ENCODE measurements at regions not wholly inside any gene's neighbourhood (a gene's known extent, or its start where the extent isn't known, plus 50 kb on each side); places are given as distances from the start of the nearest gene placed in this dataset.

DNA sequence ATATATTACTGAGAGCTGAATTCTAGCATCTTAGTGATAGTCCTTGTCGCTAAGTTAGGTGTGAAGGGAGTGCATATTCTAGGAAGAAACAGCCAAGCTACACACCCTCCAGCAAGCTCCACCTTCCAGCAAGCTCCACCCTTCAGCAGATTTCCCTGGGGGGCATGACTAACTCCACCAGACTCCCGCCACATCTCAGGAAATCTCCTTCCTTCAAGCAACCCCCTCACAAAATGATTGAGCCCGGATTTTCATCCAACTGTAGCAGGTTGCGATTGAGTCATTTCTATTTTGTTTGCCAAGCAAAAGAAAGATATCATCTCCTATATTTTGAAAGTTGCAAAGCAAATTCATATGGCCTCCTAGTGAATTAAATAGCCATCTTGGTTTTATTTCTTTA is 162.1 kb upstream of the TMTC4 start:
- TF ChIP-seq, protein P1, sequence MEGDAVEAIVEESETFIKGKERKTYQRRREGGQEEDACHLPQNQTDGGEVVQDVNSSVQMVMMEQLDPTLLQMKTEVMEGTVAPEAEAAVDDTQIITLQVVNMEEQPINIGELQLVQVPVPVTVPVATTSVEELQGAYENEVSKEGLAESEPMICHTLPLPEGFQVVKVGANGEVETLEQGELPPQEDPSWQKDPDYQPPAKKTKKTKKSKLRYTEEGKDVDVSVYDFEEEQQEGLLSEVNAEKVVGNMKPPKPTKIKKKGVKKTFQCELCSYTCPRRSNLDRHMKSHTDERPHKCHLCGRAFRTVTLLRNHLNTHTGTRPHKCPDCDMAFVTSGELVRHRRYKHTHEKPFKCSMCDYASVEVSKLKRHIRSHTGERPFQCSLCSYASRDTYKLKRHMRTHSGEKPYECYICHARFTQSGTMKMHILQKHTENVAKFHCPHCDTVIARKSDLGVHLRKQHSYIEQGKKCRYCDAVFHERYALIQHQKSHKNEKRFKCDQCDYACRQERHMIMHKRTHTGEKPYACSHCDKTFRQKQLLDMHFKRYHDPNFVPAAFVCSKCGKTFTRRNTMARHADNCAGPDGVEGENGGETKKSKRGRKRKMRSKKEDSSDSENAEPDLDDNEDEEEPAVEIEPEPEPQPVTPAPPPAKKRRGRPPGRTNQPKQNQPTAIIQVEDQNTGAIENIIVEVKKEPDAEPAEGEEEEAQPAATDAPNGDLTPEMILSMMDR (IDR thresholded peaks at IDR 0.05; ENCODE audit: control insufficient read depth, insufficient read depth, low read depth, low read length, missing control alignments), result no peak
- DNase-seq (ENCODE audit: low read depth), result no peak

DNA sequence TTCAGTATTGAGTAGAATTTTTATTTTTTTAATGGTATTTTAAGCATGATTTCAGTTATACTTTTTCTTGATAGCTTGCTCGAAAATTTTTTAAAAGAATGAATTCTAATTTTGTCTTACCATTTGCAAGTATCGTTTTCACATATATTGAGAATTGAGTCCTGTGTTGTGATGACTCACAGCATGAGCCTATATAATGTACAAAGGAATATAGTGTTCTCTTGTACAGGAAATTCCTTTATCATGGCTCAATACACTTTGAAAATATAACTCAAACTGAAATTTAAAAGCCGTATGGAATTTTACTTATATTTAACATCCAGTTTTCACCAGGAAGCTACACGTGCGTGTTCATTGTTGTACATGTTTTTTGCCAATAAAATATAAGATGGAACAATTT is 161.1 kb upstream of the TMTC4 start:
- no peak overlapping the region for H3K4me3 ChIP-seq (ENCODE audit: control insufficient read depth, low read depth, low read length)
- TF ChIP-seq, protein P1 (IDR thresholded peaks at IDR 0.05; ENCODE audit: control insufficient read depth, insufficient read depth, low read depth, low read length, missing control alignments), result no peak
- DNase-seq (ENCODE audit: low read depth), result no peak

More for the DNA sequence above, 162.1 kb upstream of the TMTC4 start:
- no peak overlapping the region for H3K4me3 ChIP-seq (ENCODE audit: control insufficient read depth, low read depth, low read length)

DNA sequence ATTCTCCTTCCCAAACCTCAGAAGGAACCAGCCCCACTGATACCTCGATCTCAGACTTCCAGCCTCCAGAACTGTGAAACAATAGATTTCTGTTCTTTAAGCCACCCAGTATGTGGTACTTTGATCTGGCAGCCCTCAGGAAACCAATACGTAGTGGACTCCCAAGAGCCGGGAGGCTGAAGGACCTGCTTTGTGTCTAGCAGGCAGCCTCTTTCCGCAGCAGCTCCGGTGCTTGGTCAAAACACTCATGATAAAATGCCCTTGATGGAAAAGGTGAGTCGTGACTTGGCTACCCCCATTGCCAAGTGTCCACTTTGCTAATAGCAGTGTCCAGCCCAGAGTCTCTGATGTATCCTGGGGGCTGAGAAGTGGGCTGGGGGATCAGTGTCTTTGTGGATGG is 158.8 kb upstream of the TMTC4 start:
- DNase-seq (ENCODE audit: low read depth), result no peak
- TF ChIP-seq, protein P1 (IDR thresholded peaks at IDR 0.05; ENCODE audit: control insufficient read depth, insufficient read depth, low read depth, low read length, missing control alignments), result no peak
- H3K4me3 ChIP-seq (ENCODE audit: control insufficient read depth, low read depth, low read length), result no peak overlapping the region

DNA sequence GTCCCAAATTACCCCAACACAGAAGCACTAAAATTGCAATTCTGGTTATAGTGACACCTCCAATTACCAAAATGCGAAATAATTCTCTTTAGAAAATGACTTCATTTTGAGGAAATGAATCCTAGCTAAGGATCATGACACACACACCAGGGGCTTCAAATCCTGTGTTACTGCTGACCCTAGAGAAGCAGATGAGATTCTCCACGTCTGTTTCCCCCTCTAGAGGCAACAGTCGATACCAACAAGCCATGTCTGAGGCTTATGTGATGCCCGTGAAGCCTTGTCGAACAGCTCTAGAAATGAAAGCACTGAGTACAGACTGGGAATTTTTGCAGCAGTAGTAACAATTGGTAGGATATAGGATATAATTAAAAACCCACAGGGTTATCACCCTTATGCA is 153.6 kb upstream of the TMTC4 start:
- H3K4me3 ChIP-seq (ENCODE audit: control insufficient read depth, low read depth, low read length), result no peak overlapping the region
- TF ChIP-seq, protein P1 (IDR thresholded peaks at IDR 0.05; ENCODE audit: control insufficient read depth, insufficient read depth, low read depth, low read length, missing control alignments), result no peak
- DNase-seq (ENCODE audit: low read depth), result no peak

DNA sequence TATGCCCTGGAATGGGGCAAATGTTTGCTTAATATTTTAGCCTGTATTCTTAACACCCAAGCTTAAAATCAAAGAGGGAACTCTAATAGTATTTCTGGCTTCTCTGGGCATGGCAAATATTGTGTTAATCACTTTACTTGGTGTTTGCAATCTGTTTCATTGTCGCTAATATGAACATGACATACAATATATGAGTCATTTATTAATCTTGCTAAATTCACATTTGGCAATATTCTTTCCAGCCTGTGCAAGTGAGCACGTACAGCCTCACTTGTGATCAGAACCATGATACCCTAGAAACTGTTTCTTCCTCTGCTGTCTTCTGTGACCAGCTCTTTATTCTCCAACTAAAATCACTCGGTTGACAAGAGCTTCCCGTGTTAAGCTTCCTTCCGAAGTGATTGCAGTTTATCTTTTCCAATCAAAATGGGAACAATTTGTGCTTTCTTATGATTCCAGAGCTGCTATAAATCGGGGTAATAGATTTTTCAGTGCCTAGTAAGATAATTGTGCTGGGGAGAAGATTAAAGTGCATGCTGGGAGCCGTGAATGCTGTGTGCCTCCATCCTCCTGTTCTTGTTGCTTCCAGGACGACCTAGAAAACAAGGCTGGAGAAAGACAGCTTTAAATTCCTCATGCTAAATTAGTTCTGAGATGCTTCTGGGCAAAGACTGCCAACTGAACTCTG is 153.0 kb upstream of the TMTC4 start:
- TF ChIP-seq, protein P1 (IDR thresholded peaks at IDR 0.05; ENCODE audit: control insufficient read depth, insufficient read depth, low read depth, low read length, missing control alignments), result no peak
- DNase-seq (ENCODE audit: low read depth), result no peak
- no peak overlapping the region for H3K4me3 ChIP-seq (ENCODE audit: control insufficient read depth, low read depth, low read length)

DNA sequence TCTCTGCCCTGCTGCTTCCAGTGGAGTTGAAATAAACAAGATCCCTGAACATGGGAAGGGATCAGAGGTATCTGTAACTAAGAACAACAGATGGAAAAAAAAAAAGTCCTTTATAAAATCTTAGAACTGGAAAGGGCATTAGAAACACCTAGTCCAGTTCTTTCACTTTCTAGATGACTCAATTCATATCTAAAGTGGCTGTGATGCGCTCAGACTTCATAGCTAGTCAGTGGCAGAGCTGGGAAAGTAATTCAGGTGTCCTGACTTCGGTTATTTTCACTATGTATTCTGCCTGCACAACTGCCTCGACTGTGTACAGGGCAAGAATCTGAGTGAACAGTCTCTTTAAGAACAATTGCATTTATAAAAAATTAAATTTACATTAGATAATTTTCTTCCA is 151.8 kb upstream of the TMTC4 start:
- H3K4me3 ChIP-seq (ENCODE audit: control insufficient read depth, low read depth, low read length), result no peak overlapping the region
- TF ChIP-seq, protein P1 (IDR thresholded peaks at IDR 0.05; ENCODE audit: control insufficient read depth, insufficient read depth, low read depth, low read length, missing control alignments), result no peak
- no peak for DNase-seq (ENCODE audit: low read depth)
